IMR-90 (cell line): ENCODE measurements at regions not wholly inside any gene's neighbourhood (a gene's known extent, or its start where the extent isn't known, plus 50 kb on each side); places are given as distances from the start of the nearest gene placed in this dataset.

Experiments used
- ATAC-seq: fragments of 200-7000 bp; cut with Tn5 transposase; 2 replicates; pipeline ENCODE4 v1.9.1; 2020; ENCODE audit warnings: low read depth, mild to moderate bottlenecking, moderate library complexity
- BruUV-seq: library from RNA; stranded (reverse); fragments of 400-500 nt; replicated peaks from 2 replicates; lab custom pipeline; 2021; lab: Mats Ljungman, UMichigan
- CTCF ChIA-PET: fragments of 300-600 bp; formaldehyde crosslinking; extraction: SDS; loops from one replicate; lab custom pipeline; 2021; ENCODE audit warnings: antibody characterized with exemption; lab: Yijun Ruan, JAX
- POLR2A ChIA-PET: fragments of 300-600 bp; sonication (Branson Sonifier 250); formaldehyde crosslinking; loops from one replicate; lab custom pipeline; 2022; ENCODE audit warnings: antibody characterized with exemption; ENCODE audit not compliant: unreplicated experiment; lab: Charles Lee
- DNase-seq: peaks from one replicate; pipeline ENCODE4 v3.0.0; 2013
- H2AFZ ChIP-seq: replicated peaks from 2 replicates; pipeline ENCODE3; 2013; ENCODE audit warnings: low read length, mild to moderate bottlenecking; ENCODE audit not compliant: poor library complexity
- H2AK5ac ChIP-seq: 2 replicates; pipeline ENCODE4 v1.6.1; 2013; ENCODE audit warnings: low read depth, low read length, inconsistent platforms
- H2AK9ac ChIP-seq: replicated peaks from 2 replicates; pipeline ENCODE3; 2013; ENCODE audit warnings: mild to moderate bottlenecking, low read depth, low read length, moderate library complexity; ENCODE audit not compliant: poor library complexity
- H2BK120ac ChIP-seq: 2 replicates; pipeline ENCODE4 v1.6.1; 2013; ENCODE audit warnings: low read depth, low read length, inconsistent platforms
- H2BK15ac ChIP-seq: 3 replicates; pipeline ENCODE4 v1.6.1; 2013; ENCODE audit warnings: low read depth, low read length, inconsistent platforms
- H2BK20ac ChIP-seq: 2 replicates; pipeline ENCODE4 v1.6.1; 2013; ENCODE audit warnings: low read depth, mild to moderate bottlenecking, inconsistent platforms, low read length, moderate library complexity
- H2BK5ac ChIP-seq: 2 replicates; pipeline ENCODE4 v1.6.1; 2013; ENCODE audit warnings: mild to moderate bottlenecking, low read depth, low read length, inconsistent platforms; ENCODE audit not compliant: poor library complexity, severe bottlenecking
- H3K14ac ChIP-seq: replicated peaks from 2 replicates; pipeline ENCODE4 v1.6.1; 2013; ENCODE audit warnings: low read depth, low read length, inconsistent platforms
- H3K18ac ChIP-seq: 2 replicates; pipeline ENCODE4 v1.6.1; 2013; ENCODE audit warnings: low read depth, low read length, control low read depth
- H3K23ac ChIP-seq: 2 replicates; pipeline ENCODE4 v1.6.1; 2013; ENCODE audit warnings: low read depth, low read length, inconsistent platforms
- H3K27ac ChIP-seq: 2 replicates; pipeline ENCODE4 v1.5.1; 2013; ENCODE audit warnings: mild to moderate bottlenecking, control low read depth, low read length; ENCODE audit not compliant: insufficient read depth
- H3K27me3 ChIP-seq: 2 replicates; pipeline ENCODE4 v1.6.1; 2013; ENCODE audit warnings: low read length; ENCODE audit not compliant: control insufficient read depth, insufficient read depth
- H3K36me3 ChIP-seq: 2 replicates; pipeline ENCODE4 v1.6.1; 2013; ENCODE audit warnings: low read length, mixed read lengths; ENCODE audit not compliant: control insufficient read depth, insufficient read depth
- H3K4ac ChIP-seq: 2 replicates; pipeline ENCODE4 v1.6.1; 2013; ENCODE audit warnings: low read depth, low read length, inconsistent platforms
- H3K4me1 ChIP-seq: 2 replicates; pipeline ENCODE4 v1.6.1; 2013; ENCODE audit warnings: low read length, mixed read lengths; ENCODE audit not compliant: control insufficient read depth, insufficient read depth
- H3K4me2 ChIP-seq: 2 replicates; pipeline ENCODE4 v1.6.1; 2013; ENCODE audit warnings: low read depth, mild to moderate bottlenecking, control low read depth, low read length, moderate library complexity
- H3K4me3 ChIP-seq: 2 replicates; pipeline ENCODE4 v1.5.1; 2013; ENCODE audit warnings: low read depth, mild to moderate bottlenecking, control low read depth, low read length, moderate library complexity; ENCODE audit not compliant: insufficient read depth
- H3K56ac ChIP-seq: 2 replicates; pipeline ENCODE4 v1.6.1; 2013; ENCODE audit warnings: low read length, inconsistent platforms; ENCODE audit not compliant: insufficient read depth; ENCODE audit errors: extremely low read depth
- H3K79me1 ChIP-seq, 2 experiments: 2 replicates each; pipeline ENCODE4 v1.6.1; 2013; ENCODE audit warnings: low read length in 2 of 2, inconsistent platforms in 1 of 2, low read depth in 1 of 2
- H3K9ac ChIP-seq: 2 replicates; pipeline ENCODE4 v1.6.1; 2013; ENCODE audit warnings: low read depth, low read length, control low read depth
- H3K9me1 ChIP-seq: 2 replicates; pipeline ENCODE4 v1.6.1; 2013; ENCODE audit warnings: low read length, inconsistent platforms; ENCODE audit not compliant: insufficient read depth
- H3K9me3 ChIP-seq: 2 replicates; pipeline ENCODE4 v1.6.1; 2013; ENCODE audit warnings: low read length; ENCODE audit not compliant: control insufficient read depth, insufficient read depth
- H4K20me1 ChIP-seq: 2 replicates; pipeline ENCODE4 v1.6.1; 2013; ENCODE audit warnings: low read length, inconsistent platforms; ENCODE audit not compliant: insufficient read depth
- H4K5ac ChIP-seq: 2 replicates; pipeline ENCODE4 v1.6.1; 2013; ENCODE audit warnings: mild to moderate bottlenecking, low read depth, low read length, control low read depth
- H4K8ac ChIP-seq, 2 experiments: 2 replicates each; pipeline ENCODE4 v1.6.1; 2013; ENCODE audit warnings: low read depth in 2 of 2, low read length in 2 of 2, control low read depth in 1 of 2, inconsistent platforms in 1 of 2
- H4K91ac ChIP-seq: 2 replicates; pipeline ENCODE4 v1.6.1; 2013; ENCODE audit warnings: low read depth, low read length, inconsistent platforms; ENCODE audit not compliant: insufficient read depth
- BHLHE40 ChIP-seq: fragments of 150-350 bp; IDR thresholded peaks from 2 replicates; pipeline ENCODE4 v1.6.1; 2016; ENCODE audit warnings: mild to moderate bottlenecking, low read depth, low read length
- CEBPB ChIP-seq: IDR thresholded peaks from 2 replicates; pipeline ENCODE4 v1.6.1; 2012; ENCODE audit warnings: low read depth, low read length, improper control_type of control experiment
- CHD1 ChIP-seq: IDR thresholded peaks from 2 replicates; pipeline ENCODE4 v1.6.1; 2012; ENCODE audit warnings: low read depth, low read length, improper control_type of control experiment
- CTCF ChIP-seq: conservative IDR thresholded peaks from 2 replicates; pipeline ENCODE4 v1.5.1; 2012; ENCODE audit warnings: mild to moderate bottlenecking, low read depth, low read length, improper control_type of control experiment
- ELK1 ChIP-seq: fragments of 150-350 bp; IDR thresholded peaks from 2 replicates; pipeline ENCODE4 v1.6.1; 2016; ENCODE audit warnings: low read depth, mild to moderate bottlenecking, low read length, moderate library complexity, borderline replicate concordance
- FOS ChIP-seq: fragments of 150-350 bp; IDR thresholded peaks from 2 replicates; pipeline ENCODE4 v1.6.1; 2016; ENCODE audit warnings: low read depth, low read length
- MAFK ChIP-seq: IDR thresholded peaks from 2 replicates; pipeline ENCODE4 v1.6.1; 2012; ENCODE audit warnings: low read depth, low read length, improper control_type of control experiment
- MXI1 ChIP-seq: IDR thresholded peaks from 2 replicates; pipeline ENCODE4 v1.6.1; 2012; ENCODE audit warnings: low read depth, mild to moderate bottlenecking, low read length, moderate library complexity, borderline replicate concordance
- NFE2L2 ChIP-seq: fragments of 150-350 bp; IDR thresholded peaks from 2 replicates; pipeline ENCODE4 v1.6.1; 2016; ENCODE audit warnings: low read depth, mild to moderate bottlenecking, low read length
- POLR2A ChIP-seq: IDR thresholded peaks from 2 replicates; pipeline ENCODE4 v1.6.1; 2012; ENCODE audit warnings: mild to moderate bottlenecking, low read depth, low read length
- RAD21 ChIP-seq: IDR thresholded peaks from 2 replicates; pipeline ENCODE4 v1.6.1; 2012; ENCODE audit warnings: low read length, improper control_type of control experiment
- USF2 ChIP-seq: fragments of 150-350 bp; IDR thresholded peaks from 2 replicates; pipeline ENCODE4 v1.6.1; 2017; ENCODE audit warnings: mild to moderate bottlenecking, antibody characterized with exemption, low read length, low read depth
- WGBS, 2 experiments: methylation state at CpG; one replicate each; pipeline versions ENCODE4 v1.1.5 to v1.1.7; 2013; ENCODE audit warnings: missing lambda C conversion rate in 2 of 2; ENCODE audit not compliant: insufficient read length in 1 of 2; ENCODE audit errors: extremely low coverage in 2 of 2; 5-methylcytosine and 5-hydroxymethylcytosine counted together
- dilution Hi-C: fragments of 300-500 bp; cut with HindIII; formaldehyde crosslinking; loops from one replicate; pipeline ENCODE4 v1.14.3; 2018; ENCODE audit warnings: low sequenced_read_pairs; ENCODE audit not compliant: unreplicated experiment
- in situ Hi-C: fragments of 300-500 bp; cut with MboI; formaldehyde crosslinking; loops from 3 replicates; pipeline ENCODE4 v1.14.3; 2019; ENCODE audit warnings: low sequenced_read_pairs, inconsistent platforms, mixed read lengths
- intact Hi-C: fragments of 100-400 bp; cut with micrococcal nuclease; formaldehyde crosslinking; loops from 2 replicates; pipeline ENCODE4 v1.10.0; 2022

GRCh38 chr2:201978986-201979385, 54.7 kb upstream of the FZD7 start:
- no peaks in the 10 kb centered on the region for H3K9me3 ChIP-seq
- WGBS, 2 experiments: 70% methylated on average over 2 of the region's 4 CpGs; no CpG with 5 or more reads in 1 of the 2 experiments
- dilution Hi-C loops: no loop called here
- no peaks in the 10 kb centered on the region for H3K79me1 ChIP-seq
- H3K27ac ChIP-seq: no peak overlapping the region
- H3K14ac ChIP-seq: no peak overlapping the region
- no peak overlapping the region for H2AFZ ChIP-seq
- CTCF ChIA-PET: no interaction called here
- no peak overlapping the region for H4K5ac ChIP-seq
- H3K18ac ChIP-seq: no peak overlapping the region
- BruUV-seq: no TSS peak
- no peak overlapping the region for H2BK120ac ChIP-seq
- no peak overlapping the region for H3K4me3 ChIP-seq
- H3K23ac ChIP-seq: no peak overlapping the region
- POLR2A ChIA-PET: no interaction called here
- intact Hi-C loops: no loop called here
- no peaks in the 10 kb centered on the region for H4K20me1 ChIP-seq
- TF ChIP-seq NFE2L2 (no peak), BHLHE40 (no peak), POLR2A (no peak), FOS (no peak), USF2 (no peak), CTCF (no peak), ELK1 (no peak), CEBPB (no peak), CHD1 (no peak), MAFK (no peak), MXI1 (no peak), RAD21 (no peak)
- DNase-seq (no peak), ATAC-seq (no peak)
- peaks cover 2% of the 10 kb centered on the region; the same call in 1 of the 2 replicates for H3K4me1 ChIP-seq
- H3K36me3 ChIP-seq: no peaks in the 10 kb centered on the region
- no peak overlapping the region for H2BK5ac ChIP-seq
- no peak overlapping the region for H2AK9ac ChIP-seq
- H3K9ac ChIP-seq: no peak overlapping the region
- H4K91ac ChIP-seq: no peak overlapping the region
- H3K9me1 ChIP-seq: no peaks in the 10 kb centered on the region
- no peak overlapping the region for H2BK15ac ChIP-seq
- H3K27me3 ChIP-seq: 0 out of 2 replicates have a peak, but pooled peaks cover 2% of the 10 kb centered on the region
- H3K4ac ChIP-seq: no peak overlapping the region
- H3K56ac ChIP-seq: no peak overlapping the region
- H2BK20ac ChIP-seq: no peak overlapping the region
- H4K8ac ChIP-seq: no peak overlapping the region
- no peak overlapping the region for H2AK5ac ChIP-seq
- in situ Hi-C loops: no loop called here
- H3K4me2 ChIP-seq: no peak overlapping the region
